ENCODE measurements at regions not wholly inside any gene's neighbourhood (a gene's known extent, or its start where the extent isn't known, plus 50 kb on each side); places are given as distances from the start of the nearest gene placed in this dataset.

- TF ChIP-seq CTCF (IDR thresholded peaks at IDR 0.05) (no peak), REST (IDR thresholded peaks at IDR 0.05) (no peak), EP300 (IDR thresholded peaks at IDR 0.05) (no peak), CBX2 (IDR thresholded peaks at IDR 0.05; ENCODE audit: borderline replicate concordance, low read depth) (no peak), ZSCAN20 (CRISPR knock-in tag; IDR thresholded peaks at IDR 0.05) (no peak), POLR2A (IDR thresholded peaks at IDR 0.05; ENCODE audit: low read length) (no peak), CHD2 (IDR thresholded peaks at IDR 0.05; ENCODE audit: low read length, partially characterized antibody) (no peak), USF2 (IDR thresholded peaks at IDR 0.05) (no peak), RNF2 (IDR thresholded peaks at IDR 0.05; ENCODE audit: borderline replicate concordance, low read depth) (no peak), POLR2AphosphoS2 (conservative IDR thresholded peaks at IDR 0.05; ENCODE audit: low read length) (no peak), ZFP36 (IDR thresholded peaks at IDR 0.05; ENCODE audit: borderline replicate concordance, partially characterized antibody) (no peak), RFX5 (IDR thresholded peaks at IDR 0.05) (no peak), SMC3 (IDR thresholded peaks at IDR 0.05) (no peak), MYC (IDR thresholded peaks at IDR 0.05; ENCODE audit: borderline replicate concordance, low read length) (no peak)
Observed at GRCh38 chr1:55582084-55582483, 366.9 kb upstream of the USP24 start.
